ENCODE measurements at regions not wholly inside any gene's neighbourhood (a gene's known extent, or its start where the extent isn't known, plus 50 kb on each side); places are given as distances from the start of the nearest gene placed in this dataset.
"Not testable (repeated sequence)": the region's sequence is repeated elsewhere in the genome, so short reads cannot be mapped to it uniquely, and the experiment has no call there.

DNA sequence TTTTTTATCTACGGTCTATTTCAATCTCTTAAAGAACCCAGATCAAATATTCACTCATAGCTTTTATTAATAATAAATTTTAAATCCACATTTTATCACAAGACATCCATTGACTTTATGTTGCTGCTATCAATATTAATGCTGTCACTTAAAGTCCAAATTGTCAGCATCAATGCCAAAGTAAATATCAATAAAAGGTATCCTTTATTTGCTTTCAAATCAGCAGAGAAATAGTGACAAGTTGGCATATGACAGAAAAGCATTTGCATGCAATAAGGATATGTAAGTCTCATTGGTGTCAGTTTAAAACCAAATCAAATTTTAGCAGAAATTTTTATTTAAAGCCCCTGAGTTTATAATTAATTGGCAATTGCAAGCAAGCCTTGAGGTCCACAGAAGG lies 775.4 kb downstream of the ADCYAP1 start:
- no peak overlapping the region for H3K27ac ChIP-seq (ENCODE audit: low read depth)
- DNase-seq (ENCODE audit: extremely low spot score): no peak
- H3K4me1 ChIP-seq (ENCODE audit: insufficient read depth): no peaks in the 10 kb centered on the region
- WGBS: 89% methylated on average over 1 of the region's 1 CpG
- H3K36me3 ChIP-seq (ENCODE audit: insufficient read depth): no peaks in the 10 kb centered on the region
- H3K4me3 ChIP-seq (ENCODE audit: low read depth, low read length): no peak overlapping the region

DNA sequence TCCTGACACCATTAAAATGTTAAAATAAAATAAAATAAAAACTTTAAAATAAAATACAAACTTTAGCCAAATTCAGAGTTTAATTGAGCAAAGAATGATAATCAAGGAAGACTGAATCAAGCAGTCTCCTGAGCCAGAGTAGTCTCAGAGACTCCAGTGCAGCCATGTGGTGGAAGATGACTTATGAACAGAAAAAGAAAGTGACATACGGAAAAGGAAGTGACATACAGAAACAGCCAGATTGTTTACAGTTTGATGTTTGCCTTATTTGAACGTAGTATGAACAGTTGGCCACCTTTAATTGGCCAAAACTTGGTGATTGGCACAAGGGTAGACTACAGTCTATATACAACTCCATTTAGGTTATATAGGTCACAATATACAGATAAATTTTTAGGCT lies 787.2 kb downstream of the ADCYAP1 start:
- Histone ChIP-seq H3K4me1 (ENCODE audit: insufficient read depth) (no peaks in the 10 kb centered on the region), H3K36me3 (ENCODE audit: insufficient read depth) (no peaks in the 10 kb centered on the region), H3K27ac (ENCODE audit: low read depth) (no peak overlapping the region), H3K4me3 (ENCODE audit: low read depth, low read length) (no peak overlapping the region)
- 75% methylated on average over 2 of the region's 2 CpGs for WGBS
- no peak for DNase-seq (ENCODE audit: extremely low spot score)

DNA sequence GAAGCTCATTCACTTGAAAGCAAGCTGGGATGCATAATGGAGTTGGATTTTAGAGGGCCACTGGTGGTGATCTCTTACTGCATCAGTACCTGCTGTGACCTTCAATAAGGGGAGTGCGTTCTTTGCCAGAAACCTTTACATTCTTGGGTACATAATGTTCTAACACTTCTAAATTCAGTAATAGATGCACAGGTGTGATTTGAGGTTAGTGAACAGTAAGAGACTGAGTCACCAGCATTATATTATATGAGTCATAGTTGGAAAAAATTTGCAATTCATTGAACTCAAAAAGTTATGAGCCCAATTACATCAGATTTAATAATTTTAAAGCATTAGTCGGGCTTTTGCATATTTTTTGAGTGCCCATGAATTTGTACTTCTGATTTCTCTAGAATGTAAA lies 803.3 kb downstream of the ADCYAP1 start:
- WGBS: 79% methylated on average over 2 of the region's 2 CpGs
- H3K36me3 ChIP-seq (ENCODE audit: insufficient read depth): no peaks in the 10 kb centered on the region
- no peak overlapping the region for H3K4me3 ChIP-seq (ENCODE audit: low read depth, low read length)
- no peak overlapping the region for H3K27ac ChIP-seq (ENCODE audit: low read depth)
- no peaks in the 10 kb centered on the region for H3K4me1 ChIP-seq (ENCODE audit: insufficient read depth)
- no peak for DNase-seq (ENCODE audit: extremely low spot score)

DNA sequence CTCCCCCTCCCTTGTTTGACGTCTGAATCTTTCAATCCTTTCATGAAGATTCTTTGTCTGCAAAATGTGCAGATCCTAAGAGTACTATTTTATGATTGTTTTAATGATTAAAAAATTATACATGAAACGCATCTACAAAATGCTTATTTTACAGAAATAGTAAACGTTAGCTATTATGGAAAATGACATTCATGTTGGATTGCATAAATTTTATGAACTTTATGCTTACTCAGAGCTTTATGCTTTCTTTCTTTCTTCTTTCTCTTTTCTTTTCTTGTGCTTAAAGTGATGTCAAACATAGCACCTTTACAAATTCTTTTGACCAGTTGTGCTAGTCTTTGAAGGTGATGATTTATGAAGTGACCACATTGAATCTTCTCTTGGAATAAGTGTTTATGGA lies 805.4 kb downstream of the ADCYAP1 start:
- H3K4me3 ChIP-seq (ENCODE audit: low read depth, low read length): no peak overlapping the region
- H3K27ac ChIP-seq (ENCODE audit: low read depth): no peak overlapping the region
- H3K36me3 ChIP-seq (ENCODE audit: insufficient read depth): no peaks in the 10 kb centered on the region
- 56% methylated on average over 3 of the region's 3 CpGs for WGBS
- H3K4me1 ChIP-seq (ENCODE audit: insufficient read depth): no peaks in the 10 kb centered on the region
- no peak for DNase-seq (ENCODE audit: extremely low spot score)

DNA sequence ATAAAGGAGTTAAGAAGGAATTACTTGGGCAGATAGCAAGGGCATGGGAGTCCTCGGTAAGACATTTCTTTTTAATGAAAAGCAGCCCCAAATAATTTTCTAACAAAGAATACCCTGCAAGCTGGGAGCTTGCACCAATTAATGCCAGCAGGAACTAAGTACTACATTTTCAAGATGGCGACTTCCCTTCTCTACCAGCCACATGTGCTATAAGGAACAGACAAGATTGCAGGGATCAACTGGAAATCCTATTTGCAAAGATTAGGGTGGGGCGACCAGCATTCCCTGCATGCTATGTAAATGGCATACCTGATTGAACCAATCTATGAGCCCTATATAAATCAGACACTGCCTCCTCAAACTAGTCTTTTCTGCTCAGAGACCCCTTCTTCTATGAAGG lies 827.5 kb downstream of the ADCYAP1 start:
- no peak overlapping the region for H3K4me3 ChIP-seq (ENCODE audit: low read depth, low read length)
- DNase-seq (ENCODE audit: extremely low spot score): no peak
- no peaks in the 10 kb centered on the region for H3K36me3 ChIP-seq (ENCODE audit: insufficient read depth)
- no peak overlapping the region for H3K27ac ChIP-seq (ENCODE audit: low read depth)
- 69% methylated on average over 3 of the region's 3 CpGs for WGBS
- H3K4me1 ChIP-seq (ENCODE audit: insufficient read depth): no peaks in the 10 kb centered on the region

DNA sequence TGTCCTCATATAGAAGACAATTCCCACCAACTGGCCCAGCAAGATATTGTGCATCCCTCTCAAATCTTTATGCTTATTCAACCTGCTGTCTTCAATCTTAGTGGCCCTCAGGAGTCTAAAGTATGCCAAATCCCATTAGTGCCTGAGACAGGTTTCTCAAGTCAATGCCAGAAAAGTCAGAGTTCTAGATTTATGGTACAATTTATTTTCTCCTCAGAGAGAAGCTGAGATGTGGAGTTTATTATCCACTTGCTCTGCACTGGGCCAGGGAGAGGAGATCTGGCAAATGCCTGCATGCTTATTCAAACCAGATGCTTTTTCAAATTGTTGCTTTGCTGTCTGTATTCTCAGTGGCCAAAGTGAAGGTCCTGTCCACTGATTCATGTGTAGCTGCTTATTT lies 825.2 kb downstream of the METTL4 start:
- no peak overlapping the region for H3K4me3 ChIP-seq (ENCODE audit: low read depth, low read length)
- no peak overlapping the region for H3K27ac ChIP-seq (ENCODE audit: low read depth)
- H3K4me1 ChIP-seq (ENCODE audit: insufficient read depth): no peaks in the 10 kb centered on the region
- no peak for DNase-seq (ENCODE audit: extremely low spot score)
- no peaks in the 10 kb centered on the region for H3K36me3 ChIP-seq (ENCODE audit: insufficient read depth)

DNA sequence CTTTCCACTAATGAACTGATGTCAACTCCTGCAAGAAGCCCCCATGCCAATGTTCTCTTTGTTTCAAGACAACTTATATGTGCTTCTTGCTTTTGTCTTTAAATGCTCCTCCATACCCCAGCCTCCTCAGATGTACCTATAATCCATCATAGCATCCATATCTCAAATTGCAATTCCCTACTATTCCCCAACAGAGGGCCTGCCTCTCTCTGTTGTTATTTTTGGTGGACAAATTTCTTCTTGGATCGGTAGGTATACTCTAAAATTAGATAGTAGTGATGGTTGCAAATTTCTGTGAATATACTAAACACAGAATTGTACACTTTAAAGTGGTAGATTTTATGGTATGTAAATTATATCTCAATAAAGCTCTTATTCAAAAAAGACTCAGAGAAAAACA lies 820.1 kb downstream of the METTL4 start:
- Histone ChIP-seq H3K4me1 (ENCODE audit: insufficient read depth) (no peaks in the 10 kb centered on the region), H3K36me3 (ENCODE audit: insufficient read depth) (no peaks in the 10 kb centered on the region), H3K4me3 (ENCODE audit: low read depth, low read length) (no peak overlapping the region), H3K27ac (ENCODE audit: low read depth) (no peak overlapping the region)
- WGBS: 74% methylated on average over 1 of the region's 1 CpG
- DNase-seq (ENCODE audit: extremely low spot score): no peak

DNA sequence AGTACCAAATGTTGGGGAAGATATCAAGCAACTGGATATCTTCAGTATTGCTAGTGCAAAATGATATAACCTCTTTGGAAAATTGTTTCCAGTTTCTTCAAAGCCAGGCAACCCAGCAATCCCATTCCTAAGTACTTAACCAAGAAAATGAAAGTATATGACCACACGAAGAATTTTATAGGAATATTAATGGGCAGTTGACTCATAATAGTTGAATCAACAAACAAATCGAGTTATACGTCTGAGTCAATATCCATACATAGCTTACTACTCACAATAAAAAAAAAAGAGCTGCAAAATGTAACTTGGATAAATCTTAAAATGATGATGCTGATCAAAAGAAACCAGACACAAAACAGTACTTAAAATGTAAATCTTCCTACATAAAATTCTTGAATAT lies 810.4 kb downstream of the METTL4 start:
- H3K27ac ChIP-seq (ENCODE audit: low read depth): no peak overlapping the region
- no peak overlapping the region for H3K4me3 ChIP-seq (ENCODE audit: low read depth, low read length)
- H3K36me3 ChIP-seq (ENCODE audit: insufficient read depth): no peaks in the 10 kb centered on the region
- WGBS: 70% methylated on average over 3 of the region's 3 CpGs
- no peaks in the 10 kb centered on the region for H3K4me1 ChIP-seq (ENCODE audit: insufficient read depth)
- DNase-seq (ENCODE audit: extremely low spot score): no peak

DNA sequence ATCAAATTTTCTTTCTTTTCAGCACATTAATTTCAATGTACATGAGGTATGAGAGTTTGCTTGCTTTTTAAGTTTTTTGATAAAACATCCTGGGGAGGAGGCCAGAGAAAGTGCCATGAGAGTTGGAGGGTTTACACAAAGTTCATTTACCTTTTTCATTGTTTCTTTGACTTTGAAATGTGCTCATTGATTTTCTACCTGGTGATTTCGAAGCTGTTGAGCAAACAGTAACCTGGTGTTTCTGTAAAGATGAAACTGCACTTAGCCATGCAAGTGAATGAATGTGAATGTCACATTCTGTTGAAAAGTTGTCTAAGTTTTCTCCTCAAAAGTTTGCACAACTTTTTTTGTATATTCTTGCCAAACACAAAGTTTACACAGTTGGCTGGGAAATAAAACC lies 797.0 kb downstream of the METTL4 start:
- no peaks in the 10 kb centered on the region for H3K36me3 ChIP-seq (ENCODE audit: insufficient read depth)
- H3K4me1 ChIP-seq (ENCODE audit: insufficient read depth): no peaks in the 10 kb centered on the region
- H3K27ac ChIP-seq (ENCODE audit: low read depth): no peak overlapping the region
- H3K4me3 ChIP-seq (ENCODE audit: low read depth, low read length): no peak overlapping the region
- WGBS: 72% methylated on average over 1 of the region's 1 CpG
- no peak for DNase-seq (ENCODE audit: extremely low spot score)

DNA sequence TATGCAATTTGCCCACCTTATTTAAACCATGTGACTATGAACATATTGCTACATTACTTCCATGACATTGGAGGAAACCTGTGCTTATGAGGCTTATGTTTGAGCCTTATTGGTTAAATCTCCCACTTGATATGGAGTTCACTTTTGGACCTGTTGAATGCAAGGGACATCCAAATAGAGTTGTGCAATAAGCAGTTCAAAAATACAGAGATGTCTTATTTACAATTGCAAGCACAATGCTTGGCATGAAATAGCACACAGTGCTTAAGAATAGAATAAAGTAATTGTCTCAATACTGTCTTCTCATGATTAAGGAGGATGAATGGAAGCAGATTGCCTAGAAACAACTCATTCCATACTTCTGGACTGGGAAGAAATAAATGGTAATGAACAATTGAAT lies 793.5 kb downstream of the METTL4 start:
- H3K4me3 ChIP-seq (ENCODE audit: low read depth, low read length): no peak overlapping the region
- no peak overlapping the region for H3K27ac ChIP-seq (ENCODE audit: low read depth)
- no peaks in the 10 kb centered on the region for H3K36me3 ChIP-seq (ENCODE audit: insufficient read depth)
- no peaks in the 10 kb centered on the region for H3K4me1 ChIP-seq (ENCODE audit: insufficient read depth)
- no peak for DNase-seq (ENCODE audit: extremely low spot score)

DNA sequence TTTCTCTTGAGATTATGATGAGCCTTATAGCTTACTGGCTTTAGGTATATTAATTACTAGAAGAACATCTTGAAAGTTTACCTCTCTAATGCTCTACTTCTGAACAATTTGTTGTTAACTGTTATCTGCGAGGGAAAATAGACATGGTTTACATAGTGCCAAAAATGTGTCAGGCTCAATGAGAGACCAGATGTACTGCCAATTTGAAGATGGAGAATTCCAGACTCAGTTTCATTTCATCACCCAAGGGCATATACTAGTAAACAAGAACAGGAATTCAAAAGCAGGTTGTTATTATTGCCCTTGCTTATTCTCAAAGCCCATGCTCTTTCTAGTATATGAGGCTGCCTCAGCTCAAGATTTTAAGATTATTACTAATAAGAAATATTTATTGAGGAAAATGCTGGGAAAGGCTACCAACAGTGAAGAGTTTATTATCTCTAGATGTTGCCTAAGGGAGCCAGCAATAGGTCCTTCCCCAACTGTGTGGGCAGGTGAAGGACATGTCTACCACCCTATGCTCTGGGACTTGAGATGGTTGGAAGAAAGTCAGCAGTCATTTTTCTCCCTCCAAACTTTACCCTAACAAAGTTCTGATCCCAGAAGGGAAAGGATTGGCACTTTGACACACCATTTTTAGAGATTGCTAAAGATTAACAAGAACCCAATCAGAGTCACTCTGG lies 792.7 kb downstream of the METTL4 start:
- no peak overlapping the region for H3K27ac ChIP-seq (ENCODE audit: low read depth)
- H3K4me1 ChIP-seq (ENCODE audit: insufficient read depth): no peaks in the 10 kb centered on the region
- 72% methylated on average over 1 of the region's 1 CpG for WGBS
- H3K4me3 ChIP-seq (ENCODE audit: low read depth, low read length): no peak overlapping the region
- DNase-seq (ENCODE audit: extremely low spot score): no peak
- H3K36me3 ChIP-seq (ENCODE audit: insufficient read depth): no peaks in the 10 kb centered on the region

DNA sequence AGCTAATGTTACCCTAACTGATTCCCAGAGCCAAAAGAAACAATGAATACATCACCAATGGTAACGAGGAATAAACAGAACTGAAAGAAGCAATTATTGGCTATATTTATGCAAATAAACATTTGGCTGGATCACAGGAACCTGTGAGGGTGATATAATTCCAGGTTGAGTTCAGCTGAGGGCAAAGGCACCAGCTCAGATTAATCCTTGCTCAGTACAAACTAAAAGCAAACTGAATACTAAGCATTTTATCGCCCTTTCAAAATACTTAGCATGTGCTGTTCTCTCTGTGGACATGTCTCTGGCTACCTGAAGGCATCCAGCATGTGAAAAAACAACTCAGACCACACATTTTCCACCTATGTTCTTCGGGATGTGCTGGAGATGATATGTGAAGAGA lies 791.7 kb downstream of the METTL4 start:
- Histone ChIP-seq H3K36me3 (ENCODE audit: insufficient read depth) (no peaks in the 10 kb centered on the region), H3K4me1 (ENCODE audit: insufficient read depth) (no peaks in the 10 kb centered on the region), H3K4me3 (ENCODE audit: low read depth, low read length) (no peak overlapping the region), H3K27ac (ENCODE audit: low read depth) (no peak overlapping the region)
- no peak for DNase-seq (ENCODE audit: extremely low spot score)
- WGBS: 76% methylated on average over 3 of the region's 3 CpGs

DNA sequence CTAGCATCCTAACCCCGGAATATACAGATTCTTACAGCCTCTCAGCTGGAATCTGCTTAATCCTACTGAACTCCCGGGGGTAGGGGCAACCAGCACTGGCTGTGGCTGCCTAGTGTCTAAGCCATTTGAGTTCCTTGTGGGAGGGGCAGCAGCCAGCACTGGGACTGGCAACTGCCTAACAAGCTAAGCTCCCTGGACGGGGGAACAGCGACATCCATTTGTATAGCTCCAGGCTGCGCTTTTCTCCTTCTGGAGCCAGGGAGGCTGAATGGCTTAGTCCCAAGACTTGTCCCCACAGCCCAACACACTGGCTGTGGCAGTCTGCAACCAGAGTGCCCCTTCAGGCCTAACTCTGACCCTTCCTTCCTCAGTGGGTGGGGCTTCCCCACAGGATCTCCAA lies 787.2 kb downstream of the METTL4 start:
- DNase-seq (ENCODE audit: extremely low spot score): no peak
- WGBS: 75% methylated on average over 5 of the region's 5 CpGs
- Histone ChIP-seq H3K4me1 (ENCODE audit: insufficient read depth) (no peaks in the 10 kb centered on the region), H3K36me3 (ENCODE audit: insufficient read depth) (no peaks in the 10 kb centered on the region), H3K4me3 (ENCODE audit: low read depth, low read length) (no peak overlapping the region), H3K27ac (ENCODE audit: low read depth) (no peak overlapping the region)

DNA sequence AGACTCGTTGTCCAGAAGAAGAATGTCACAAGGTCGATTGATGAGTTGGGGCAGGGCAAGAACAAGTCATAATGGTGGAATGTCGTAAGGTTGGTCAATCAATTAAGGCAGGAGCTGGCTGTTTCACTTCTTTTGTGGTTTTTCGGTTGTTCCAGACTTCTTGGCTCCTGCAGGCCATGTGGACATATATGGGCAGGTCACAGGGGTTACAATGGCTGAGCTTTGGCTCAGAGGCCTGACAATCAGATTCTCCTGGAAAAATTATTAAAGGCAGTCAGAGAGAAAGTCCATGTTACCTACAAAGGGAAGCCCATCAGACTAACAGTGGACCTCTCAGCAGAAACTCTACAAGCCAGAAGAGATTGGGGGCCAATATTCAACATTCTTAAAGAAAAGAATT lies 785.3 kb downstream of the METTL4 start:
- DNase-seq (ENCODE audit: extremely low spot score); H3K36me3 ChIP-seq (ENCODE audit: insufficient read depth); H3K27ac ChIP-seq (ENCODE audit: low read depth); H3K4me3 ChIP-seq (ENCODE audit: low read depth, low read length); H3K4me1 ChIP-seq (ENCODE audit: insufficient read depth): not testable (repeated sequence)
- 75% methylated on average over 4 of the region's 4 CpGs for WGBS

DNA sequence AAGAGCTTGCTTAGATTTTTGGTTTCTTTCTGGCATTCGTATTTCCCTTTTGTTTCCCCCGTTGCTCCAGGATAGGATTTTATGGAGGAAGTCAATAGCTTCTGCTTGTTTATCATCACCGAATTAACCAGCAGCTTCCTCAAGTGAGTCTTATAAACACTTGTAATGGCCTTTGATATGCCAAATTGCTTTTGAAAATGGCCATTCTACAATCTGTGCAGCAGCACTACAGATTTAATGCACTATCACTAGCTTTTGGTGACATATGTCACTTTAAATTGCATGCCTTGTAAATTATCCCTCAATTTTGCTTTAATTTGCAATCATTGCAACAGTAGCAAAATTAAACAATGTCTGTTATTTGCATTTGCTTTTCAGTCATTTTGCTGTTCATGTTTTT lies 774.7 kb downstream of the METTL4 start:
- no peak for DNase-seq (ENCODE audit: extremely low spot score)
- Histone ChIP-seq H3K36me3 (ENCODE audit: insufficient read depth) (no peaks in the 10 kb centered on the region), H3K4me1 (ENCODE audit: insufficient read depth) (no peaks in the 10 kb centered on the region), H3K27ac (ENCODE audit: low read depth) (no peak overlapping the region), H3K4me3 (ENCODE audit: low read depth, low read length) (no peak overlapping the region)
- WGBS: 14% methylated on average over 3 of the region's 3 CpGs

Data from urinary bladder (tissue), 3 donors.